ENCODE measurements at regions not wholly inside any gene's neighbourhood (a gene's known extent, or its start where the extent isn't known, plus 50 kb on each side); places are given as distances from the start of the nearest gene placed in this dataset.

- no peak for TF ChIP-seq POLR2AphosphoS5 (IDR thresholded peaks at IDR 0.05; ENCODE audit: low read depth, low read length)
- TF ChIP-seq TAF1 (IDR thresholded peaks at IDR 0.05; ENCODE audit: borderline replicate concordance, insufficient read depth, low read length): no peak
Measured at GRCh38 chr2:8532438-8532837, 149.4 kb upstream of the ID2 start.
